Neural progenitor cell (in vitro differentiated cells): ENCODE measurements at regions not wholly inside any gene's neighbourhood (a gene's known extent, or its start where the extent isn't known, plus 50 kb on each side); places are given as distances from the start of the nearest gene placed in this dataset.

ENCODE experiments used
- DNase-seq: peaks from one replicate; pipeline ENCODE4 v3.0.0-alpha.2; 2016; ENCODE audit warnings: low spot score
- H2AFZ ChIP-seq: fragments of 200-600 bp; sonication (generic); replicated peaks from 2 replicates; pipeline ENCODE4 v1.6.1; 2016; ENCODE audit warnings: antibody characterized with exemption
- H3F3A ChIP-seq: fragments of 200-600 bp; sonication (generic); 2 replicates; pipeline ENCODE4 v1.6.1; 2016; ENCODE audit warnings: antibody characterized with exemption, low read depth
- H3K27ac ChIP-seq: fragments of 200-600 bp; sonication (generic); 2 replicates; pipeline ENCODE4 v1.5.1; 2016; ENCODE audit warnings: mild to moderate bottlenecking
- H3K27me3 ChIP-seq: fragments of 200-600 bp; sonication (generic); 2 replicates; pipeline ENCODE4 v1.6.1; 2016; ENCODE audit warnings: mild to moderate bottlenecking, moderate library complexity
- H3K36me3 ChIP-seq: fragments of 200-600 bp; sonication (generic); 2 replicates; pipeline ENCODE4 v1.5.1; 2016
- H3K4me1 ChIP-seq: fragments of 200-600 bp; sonication (generic); 2 replicates; pipeline ENCODE4 v1.6.1; 2016; ENCODE audit warnings: mixed run types
- H3K4me2 ChIP-seq: fragments of 200-600 bp; sonication (generic); 2 replicates; pipeline ENCODE4 v1.6.1; 2016
- H3K4me3 ChIP-seq: fragments of 200-600 bp; sonication (generic); 2 replicates; pipeline ENCODE4 v1.5.1; 2016
- H3K79me2 ChIP-seq: fragments of 200-600 bp; sonication (generic); 2 replicates; pipeline ENCODE4 v1.6.1; 2016; ENCODE audit warnings: low read depth
- H3K9ac ChIP-seq: fragments of 200-600 bp; sonication (generic); 2 replicates; pipeline ENCODE4 v1.6.1; 2016
- H3K9me3 ChIP-seq: fragments of 200-600 bp; sonication (generic); 2 replicates; pipeline ENCODE4 v1.5.1; 2016; ENCODE audit warnings: low read depth
- H4K20me1 ChIP-seq: fragments of 200-600 bp; sonication (generic); 2 replicates; pipeline ENCODE4 v1.6.1; 2016; ENCODE audit warnings: low read depth
- H3K27ac Mint-ChIP-seq: 3 replicates; pipeline ENCODE4 v1.8.0; 2021; ENCODE audit warnings: mixed read lengths
- H3K27me3 Mint-ChIP-seq: 2 replicates; pipeline ENCODE4 v1.8.0; 2022; ENCODE audit warnings: low read depth, mild to moderate bottlenecking, inconsistent platforms, moderate library complexity, mixed read lengths; ENCODE audit not compliant: insufficient read depth
- H3K36me3 Mint-ChIP-seq: 3 replicates; pipeline ENCODE4 v1.8.0; 2021; ENCODE audit warnings: mixed read lengths
- H3K4me1 Mint-ChIP-seq: 3 replicates; pipeline ENCODE4 v1.8.0; 2021; ENCODE audit warnings: mixed read lengths
- H3K4me3 Mint-ChIP-seq: 3 replicates; pipeline ENCODE4 v1.8.0; 2021; ENCODE audit warnings: mild to moderate bottlenecking, moderate library complexity, mixed read lengths
- H3K9me3 Mint-ChIP-seq: 3 replicates; pipeline ENCODE4 v1.8.0; 2020; ENCODE audit warnings: mixed read lengths
- EZH2 ChIP-seq: fragments of 200-600 bp; sonication (generic); IDR thresholded peaks from 2 replicates; pipeline ENCODE4 v1.6.1; 2017; ENCODE audit warnings: antibody characterized with exemption, mild to moderate bottlenecking, moderate library complexity
- EZH2phosphoT487 ChIP-seq: fragments of 200-600 bp; sonication (generic); IDR thresholded peaks from 2 replicates; pipeline ENCODE4 v1.6.1; 2017; ENCODE audit warnings: antibody characterized with exemption
- TF ChIP-seq, protein P1 (sequence below): fragments of 200-600 bp; sonication (generic); IDR thresholded peaks from 2 replicates; pipeline ENCODE4 v1.5.1; 2017; ENCODE audit warnings: antibody characterized with exemption, mild to moderate bottlenecking

DNA sequence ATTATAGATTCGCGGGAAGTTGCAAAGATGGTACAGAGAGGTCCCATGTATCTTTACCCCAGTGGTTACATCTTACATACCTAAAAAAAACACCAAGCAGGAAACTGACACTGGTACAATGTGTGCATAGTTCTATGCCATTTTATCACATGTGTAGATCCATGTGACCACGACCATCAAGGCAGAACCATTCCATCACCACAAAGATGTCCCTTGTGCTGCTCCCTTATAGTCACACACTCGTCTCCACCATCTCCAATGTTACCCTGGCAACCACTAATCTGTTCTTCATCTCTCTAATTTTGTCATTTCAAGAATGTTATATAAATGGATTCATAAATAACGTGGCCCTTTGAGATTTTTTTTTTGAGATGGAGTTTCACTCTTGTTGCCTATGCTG is 156.9 kb upstream of the MAGI3 start:
- H3K79me2 ChIP-seq = no peaks in the 10 kb centered on the region
- H3K4me1 ChIP-seq = peaks cover 21% of the 10 kb centered on the region
- H3K27ac ChIP-seq = no peak overlapping the region
- no peak overlapping the region for H3K4me3 Mint-ChIP-seq
- DNase-seq = no peak
- no peaks in the 10 kb centered on the region for H3K9me3 ChIP-seq
- no peaks in the 10 kb centered on the region for H3K9me3 Mint-ChIP-seq
- no peaks in the 10 kb centered on the region for H3K36me3 Mint-ChIP-seq
- H3F3A ChIP-seq = no peaks in the 10 kb centered on the region
- H3K4me2 ChIP-seq = no peak overlapping the region
- no peaks in the 10 kb centered on the region for H4K20me1 ChIP-seq
- no peaks in the 10 kb centered on the region for H3K27me3 ChIP-seq
- H3K27me3 Mint-ChIP-seq = peaks cover 3% of the 10 kb centered on the region
- TF ChIP-seq EZH2phosphoT487 (no peak), EZH2 (no peak)
- TF ChIP-seq, protein P1, sequence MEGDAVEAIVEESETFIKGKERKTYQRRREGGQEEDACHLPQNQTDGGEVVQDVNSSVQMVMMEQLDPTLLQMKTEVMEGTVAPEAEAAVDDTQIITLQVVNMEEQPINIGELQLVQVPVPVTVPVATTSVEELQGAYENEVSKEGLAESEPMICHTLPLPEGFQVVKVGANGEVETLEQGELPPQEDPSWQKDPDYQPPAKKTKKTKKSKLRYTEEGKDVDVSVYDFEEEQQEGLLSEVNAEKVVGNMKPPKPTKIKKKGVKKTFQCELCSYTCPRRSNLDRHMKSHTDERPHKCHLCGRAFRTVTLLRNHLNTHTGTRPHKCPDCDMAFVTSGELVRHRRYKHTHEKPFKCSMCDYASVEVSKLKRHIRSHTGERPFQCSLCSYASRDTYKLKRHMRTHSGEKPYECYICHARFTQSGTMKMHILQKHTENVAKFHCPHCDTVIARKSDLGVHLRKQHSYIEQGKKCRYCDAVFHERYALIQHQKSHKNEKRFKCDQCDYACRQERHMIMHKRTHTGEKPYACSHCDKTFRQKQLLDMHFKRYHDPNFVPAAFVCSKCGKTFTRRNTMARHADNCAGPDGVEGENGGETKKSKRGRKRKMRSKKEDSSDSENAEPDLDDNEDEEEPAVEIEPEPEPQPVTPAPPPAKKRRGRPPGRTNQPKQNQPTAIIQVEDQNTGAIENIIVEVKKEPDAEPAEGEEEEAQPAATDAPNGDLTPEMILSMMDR = no peak
- H2AFZ ChIP-seq = no peak overlapping the region
- no peaks in the 10 kb centered on the region for H3K36me3 ChIP-seq
- no peak overlapping the region for H3K27ac Mint-ChIP-seq
- no peak overlapping the region for H3K9ac ChIP-seq
- H3K4me3 ChIP-seq = no peak overlapping the region
- H3K4me1 Mint-ChIP-seq = no peaks in the 10 kb centered on the region

DNA sequence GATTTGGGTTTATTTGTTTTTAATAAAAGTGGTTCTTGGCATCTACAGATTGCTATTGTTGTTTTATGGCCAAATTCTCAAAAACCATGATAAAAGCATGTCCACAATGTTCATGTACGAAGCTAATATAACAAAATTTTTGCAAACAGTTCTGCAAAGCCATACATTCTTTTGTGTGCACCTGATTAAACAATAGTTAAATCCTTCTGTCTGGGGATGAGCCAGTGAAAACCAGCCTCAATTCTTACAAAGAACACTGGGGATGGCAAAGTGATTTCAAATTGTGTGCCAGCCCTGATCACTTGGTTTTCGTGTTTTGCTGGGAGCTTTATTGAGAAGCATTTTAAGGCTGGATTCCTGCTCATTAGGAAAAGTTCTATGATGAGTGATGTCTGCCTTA is 149.1 kb upstream of the MAGI3 start:
- no peak for DNase-seq
- Mint-ChIP-seq H3K36me3 (no peaks in the 10 kb centered on the region), H3K4me3 (no peak overlapping the region), H3K27ac (no peak overlapping the region), H3K4me1 (peaks cover 2% of the 10 kb centered on the region), H3K27me3 (no peaks in the 10 kb centered on the region), H3K9me3 (no peaks in the 10 kb centered on the region)
- Histone ChIP-seq H3K27ac (no peak overlapping the region), H4K20me1 (no peaks in the 10 kb centered on the region), H3K79me2 (no peaks in the 10 kb centered on the region), H3K9me3 (no peaks in the 10 kb centered on the region), H3K27me3 (no peaks in the 10 kb centered on the region), H3K4me2 (no peak overlapping the region), H3F3A (no peaks in the 10 kb centered on the region), H3K4me3 (no peak overlapping the region), H3K9ac (no peak overlapping the region), H3K36me3 (no peaks in the 10 kb centered on the region), H2AFZ (no peak overlapping the region), H3K4me1 (peaks cover 10% of the 10 kb centered on the region)
- no peak for TF ChIP-seq EZH2phosphoT487
- TF ChIP-seq EZH2 = no peak
- TF ChIP-seq, protein P1 = no peak

DNA sequence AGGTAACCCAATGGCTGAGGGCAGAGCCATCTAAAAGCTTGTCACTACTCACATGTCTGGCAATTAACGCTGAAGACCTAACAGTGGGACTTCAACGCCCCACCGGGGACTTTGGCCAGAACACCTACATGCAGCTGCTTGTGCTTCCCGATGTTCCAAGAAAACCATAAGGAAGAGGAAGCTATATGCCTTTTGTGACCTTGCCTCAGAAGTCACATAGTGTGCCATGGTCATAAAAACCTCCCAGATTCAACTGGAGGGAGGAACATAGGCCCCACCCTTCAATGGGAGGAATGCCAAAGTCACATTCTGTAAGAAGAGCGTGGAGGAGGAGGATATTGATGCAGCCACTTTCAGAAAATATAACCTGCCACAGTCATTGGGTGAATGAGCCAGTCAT is 147.8 kb upstream of the MAGI3 start:
- no peaks in the 10 kb centered on the region for H4K20me1 ChIP-seq
- H3K4me2 ChIP-seq = no peak overlapping the region
- no peak overlapping the region for H2AFZ ChIP-seq
- H3K4me1 Mint-ChIP-seq = peaks cover 2% of the 10 kb centered on the region
- TF ChIP-seq EZH2 = no peak
- no peak overlapping the region for H3K4me3 ChIP-seq
- no peaks in the 10 kb centered on the region for H3K9me3 ChIP-seq
- no peak overlapping the region for H3K27ac ChIP-seq
- no peaks in the 10 kb centered on the region for H3K36me3 ChIP-seq
- H3K27me3 ChIP-seq = no peaks in the 10 kb centered on the region
- no peak overlapping the region for H3K27ac Mint-ChIP-seq
- H3K36me3 Mint-ChIP-seq = no peaks in the 10 kb centered on the region
- DNase-seq = no peak
- H3K79me2 ChIP-seq = no peaks in the 10 kb centered on the region
- no peaks in the 10 kb centered on the region for H3K9me3 Mint-ChIP-seq
- no peak overlapping the region for H3K4me3 Mint-ChIP-seq
- H3K9ac ChIP-seq = no peak overlapping the region
- H3K4me1 ChIP-seq = peaks cover 10% of the 10 kb centered on the region
- H3F3A ChIP-seq = no peaks in the 10 kb centered on the region
- peaks cover 5% of the 10 kb centered on the region for H3K27me3 Mint-ChIP-seq

DNA sequence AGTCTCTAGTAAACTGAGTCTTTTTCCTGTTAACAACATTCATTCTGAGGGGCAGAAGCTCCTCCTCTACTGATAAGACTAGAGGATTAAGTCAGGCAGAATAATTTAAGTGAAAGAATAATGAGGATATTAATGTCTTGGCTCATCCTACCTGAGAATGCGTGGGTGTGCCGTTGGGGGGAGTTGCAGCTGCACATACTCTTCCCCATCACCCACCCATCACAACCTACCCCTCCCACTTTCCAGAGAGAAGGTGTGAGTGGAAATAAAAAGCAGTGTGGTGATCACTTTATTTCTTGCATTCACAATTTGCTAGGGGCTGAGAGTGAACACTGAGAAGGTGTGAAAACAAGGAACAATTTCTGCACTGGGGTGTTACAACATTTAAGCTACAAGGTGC is 146.8 kb upstream of the MAGI3 start:
- Histone ChIP-seq H3K36me3 (no peaks in the 10 kb centered on the region), H3K4me3 (no peak overlapping the region), H3K9ac (no peak overlapping the region), H3K4me2 (no peak overlapping the region), H3K27ac (no peak overlapping the region), H3K79me2 (no peaks in the 10 kb centered on the region), H3K27me3 (no peaks in the 10 kb centered on the region), H3K9me3 (no peaks in the 10 kb centered on the region), H4K20me1 (no peaks in the 10 kb centered on the region), H3F3A (no peaks in the 10 kb centered on the region), H3K4me1 (peaks cover 14% of the 10 kb centered on the region), H2AFZ (no peak overlapping the region)
- DNase-seq = no peak
- Mint-ChIP-seq H3K36me3 (no peaks in the 10 kb centered on the region), H3K4me1 (peaks cover 2% of the 10 kb centered on the region), H3K9me3 (no peaks in the 10 kb centered on the region), H3K4me3 (no peak overlapping the region), H3K27ac (no peak overlapping the region), H3K27me3 (peaks cover 5% of the 10 kb centered on the region)
- no peak for TF ChIP-seq EZH2phosphoT487
- no peak for TF ChIP-seq EZH2
- TF ChIP-seq, protein P1 = no peak
